ENCODE measurements at regions not wholly inside any gene's neighbourhood (a gene's known extent, or its start where the extent isn't known, plus 50 kb on each side); places are given as distances from the start of the nearest gene placed in this dataset.

DNA sequence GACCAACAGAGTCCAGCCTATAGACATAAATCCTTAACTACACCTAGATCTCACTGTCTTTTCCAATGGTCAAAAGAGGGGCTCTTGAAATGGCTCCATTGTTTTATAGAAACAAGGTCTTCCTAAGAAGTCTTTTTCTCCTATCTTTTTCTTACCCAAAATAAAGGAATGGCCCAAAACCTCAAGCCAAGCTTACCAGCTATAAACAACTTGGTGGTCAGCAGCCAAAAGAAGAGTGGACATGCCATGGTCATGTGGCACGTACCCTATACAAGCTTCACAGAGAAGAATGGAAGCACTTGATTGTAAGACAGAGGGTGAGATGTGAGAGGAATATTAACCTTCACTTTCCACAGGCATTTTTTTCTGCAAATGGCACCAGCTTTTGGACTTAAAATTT is 82.1 kb upstream of the GNAO1 start:
- TF ChIP-seq, protein P1, sequence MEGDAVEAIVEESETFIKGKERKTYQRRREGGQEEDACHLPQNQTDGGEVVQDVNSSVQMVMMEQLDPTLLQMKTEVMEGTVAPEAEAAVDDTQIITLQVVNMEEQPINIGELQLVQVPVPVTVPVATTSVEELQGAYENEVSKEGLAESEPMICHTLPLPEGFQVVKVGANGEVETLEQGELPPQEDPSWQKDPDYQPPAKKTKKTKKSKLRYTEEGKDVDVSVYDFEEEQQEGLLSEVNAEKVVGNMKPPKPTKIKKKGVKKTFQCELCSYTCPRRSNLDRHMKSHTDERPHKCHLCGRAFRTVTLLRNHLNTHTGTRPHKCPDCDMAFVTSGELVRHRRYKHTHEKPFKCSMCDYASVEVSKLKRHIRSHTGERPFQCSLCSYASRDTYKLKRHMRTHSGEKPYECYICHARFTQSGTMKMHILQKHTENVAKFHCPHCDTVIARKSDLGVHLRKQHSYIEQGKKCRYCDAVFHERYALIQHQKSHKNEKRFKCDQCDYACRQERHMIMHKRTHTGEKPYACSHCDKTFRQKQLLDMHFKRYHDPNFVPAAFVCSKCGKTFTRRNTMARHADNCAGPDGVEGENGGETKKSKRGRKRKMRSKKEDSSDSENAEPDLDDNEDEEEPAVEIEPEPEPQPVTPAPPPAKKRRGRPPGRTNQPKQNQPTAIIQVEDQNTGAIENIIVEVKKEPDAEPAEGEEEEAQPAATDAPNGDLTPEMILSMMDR (IDR thresholded peaks at IDR 0.05; ENCODE audit: extremely low read depth, missing control alignments), result no peak
- DNase-seq (ENCODE audit: low spot score), result no peak

DNA sequence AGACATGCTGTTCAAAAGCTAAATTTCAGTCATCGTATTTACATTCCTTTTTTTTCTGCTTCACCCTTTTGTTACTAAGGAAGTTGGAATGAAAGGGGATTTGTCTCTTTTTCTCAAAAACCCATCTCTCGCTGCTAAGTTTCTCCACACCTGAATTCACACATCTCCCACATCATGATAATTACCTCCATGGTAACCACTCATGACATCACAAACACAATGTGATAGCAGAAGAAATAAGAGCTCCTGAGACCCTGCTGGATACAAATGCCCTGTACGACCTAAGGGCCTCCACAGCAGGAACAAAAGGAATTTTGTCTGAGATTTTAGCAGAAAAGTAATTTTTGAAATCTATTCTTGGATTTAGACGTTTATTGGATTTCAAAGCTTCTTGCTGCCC is 82.6 kb upstream of the GNAO1 start:
- DNase-seq (ENCODE audit: low spot score), result no peak
- TF ChIP-seq, protein P1 (IDR thresholded peaks at IDR 0.05; ENCODE audit: extremely low read depth, missing control alignments), result no peak

DNA sequence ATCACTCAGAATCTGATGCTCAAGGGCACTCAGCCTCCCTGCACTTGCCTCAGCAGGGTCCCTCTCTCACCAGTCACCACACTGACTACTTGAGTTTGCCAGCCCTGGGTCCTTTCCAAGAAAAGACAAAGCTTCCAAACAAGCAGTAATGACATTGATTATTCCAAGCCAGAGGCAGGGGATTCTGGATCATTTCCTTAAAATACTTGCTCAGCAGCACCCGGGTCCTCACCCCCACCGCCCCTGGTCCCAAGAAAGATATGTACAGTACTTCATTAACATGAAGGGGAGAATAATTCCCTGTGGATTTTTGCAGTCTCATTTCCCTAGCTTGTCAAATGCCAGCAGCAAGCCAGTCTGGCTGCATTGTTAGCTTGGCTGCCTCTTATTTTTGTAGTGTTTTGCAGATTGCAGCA is 83.2 kb upstream of the GNAO1 start:
- TF ChIP-seq, protein P1 (IDR thresholded peaks at IDR 0.05; ENCODE audit: extremely low read depth, missing control alignments), result no peak
- no peak for DNase-seq (ENCODE audit: low spot score)

DNA sequence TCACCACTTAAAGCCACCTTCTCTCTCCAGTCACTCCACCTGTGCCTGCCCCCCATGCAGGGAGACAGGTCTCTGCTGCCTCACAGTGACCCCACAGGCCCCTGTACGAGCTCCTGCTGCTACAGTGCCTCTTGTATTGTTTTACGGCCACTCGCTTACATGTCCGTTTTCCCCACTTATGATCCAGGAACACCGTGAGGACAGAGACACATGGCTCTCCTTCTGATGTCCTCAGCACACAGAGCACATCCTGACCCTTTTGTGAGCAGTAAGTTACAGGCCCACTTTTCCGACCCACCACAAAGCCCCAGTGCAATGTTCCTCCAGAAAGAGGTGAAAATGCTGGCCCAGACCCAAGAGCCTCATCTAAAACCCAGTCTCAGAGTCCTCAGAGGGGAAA is 84.8 kb upstream of the GNAO1 start:
- TF ChIP-seq, protein P1 (IDR thresholded peaks at IDR 0.05; ENCODE audit: extremely low read depth, missing control alignments), result no peak
- no peak for DNase-seq (ENCODE audit: low spot score)

DNA sequence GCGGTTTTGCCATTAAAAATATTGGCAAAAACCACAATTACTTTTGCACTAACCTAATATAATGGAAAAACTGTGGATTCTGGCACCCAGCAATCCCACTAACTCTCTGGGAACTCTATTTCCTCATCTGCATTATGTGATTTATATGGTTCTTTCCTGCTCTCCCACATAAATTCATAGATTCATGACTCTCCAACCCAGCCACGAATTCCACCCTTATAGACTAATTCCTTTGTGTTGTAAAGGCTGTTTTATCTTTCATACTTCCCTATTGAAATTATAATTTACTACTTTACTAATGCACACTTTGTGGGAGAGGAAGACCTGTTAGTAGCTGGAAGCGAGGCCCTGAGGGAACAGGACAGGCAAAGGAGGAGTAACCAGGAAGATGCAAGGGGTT is 88.4 kb upstream of the GNAO1 start:
- TF ChIP-seq, protein P1 (IDR thresholded peaks at IDR 0.05; ENCODE audit: extremely low read depth, missing control alignments), result no peak
- no peak for DNase-seq (ENCODE audit: low spot score)

DNA sequence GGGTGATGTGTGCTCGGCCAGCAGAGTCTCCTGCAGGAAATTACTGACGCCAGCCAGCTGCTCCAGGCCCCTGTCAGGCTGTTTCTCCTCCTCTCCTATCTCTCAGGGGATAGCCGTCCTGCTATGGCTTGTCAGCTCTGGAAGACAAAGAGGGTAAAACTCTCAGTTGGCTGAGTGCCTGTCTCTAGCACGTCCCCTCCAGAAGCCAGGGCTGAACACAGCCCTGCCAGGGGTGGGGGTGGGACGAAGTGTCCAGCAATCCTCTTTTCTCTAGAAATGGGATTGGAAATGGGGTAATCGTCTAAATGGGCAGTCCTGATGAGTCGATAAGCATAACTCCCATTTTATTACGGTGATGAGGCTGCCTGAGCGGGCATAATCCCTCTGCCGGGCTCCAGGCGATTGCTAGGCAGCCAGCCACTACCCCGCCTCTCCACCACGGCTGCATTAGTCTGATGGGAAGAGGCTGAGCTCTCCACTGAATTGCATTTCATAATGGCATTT is 89.1 kb upstream of the GNAO1 start:
- TF ChIP-seq, protein P1 (IDR thresholded peaks at IDR 0.05; ENCODE audit: extremely low read depth, missing control alignments), result no peak
- DNase-seq (ENCODE audit: low spot score), result no peak

DNA sequence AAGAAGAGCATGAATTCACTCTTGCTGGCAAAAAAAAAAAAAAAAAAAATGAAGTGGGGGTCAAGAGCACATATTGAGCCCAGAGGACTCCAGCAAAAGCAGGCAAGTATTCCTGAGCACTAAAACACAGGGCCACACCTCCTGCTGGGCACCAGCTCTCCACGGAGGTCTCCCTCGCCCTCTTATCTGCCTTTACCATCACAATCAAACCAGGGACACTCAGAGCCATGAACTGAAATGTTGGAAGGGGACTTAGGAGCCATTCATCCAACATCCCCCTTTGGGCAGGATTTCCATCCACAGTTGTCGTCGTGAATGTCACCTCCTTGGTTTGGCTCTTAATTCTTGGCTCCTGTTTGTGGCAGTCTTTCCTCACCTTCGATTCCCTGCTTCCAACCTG is 89.8 kb upstream of the GNAO1 start:
- TF ChIP-seq, protein P1 (IDR thresholded peaks at IDR 0.05; ENCODE audit: extremely low read depth, missing control alignments), result no peak
- no peak for DNase-seq (ENCODE audit: low spot score)

Data from GM20000 (cell line).